ENCODE measurements at regions not wholly inside any gene's neighbourhood (a gene's known extent, or its start where the extent isn't known, plus 50 kb on each side); places are given as distances from the start of the nearest gene placed in this dataset.

- no peak for TF ChIP-seq EZH2 (IDR thresholded peaks at IDR 0.05)
- no peak for TF ChIP-seq POLR2AphosphoS5 (IDR thresholded peaks at IDR 0.05; ENCODE audit: borderline replicate concordance, low read depth, low read length)
- TF ChIP-seq FOXP2 (optimal IDR thresholded peaks at IDR 0.05; ENCODE audit: control extremely low read depth, extremely low read length, insufficient read depth), result no peak
Observed at GRCh38 chr13:88761145-88761544, 1090.0 kb downstream of the SLITRK5 start.
